ENCODE measurements at regions not wholly inside any gene's neighbourhood (a gene's known extent, or its start where the extent isn't known, plus 50 kb on each side); places are given as distances from the start of the nearest gene placed in this dataset.
A peak's percentile ranks its signal among the peaks of the same experiment; 100 is the strongest.

DNA sequence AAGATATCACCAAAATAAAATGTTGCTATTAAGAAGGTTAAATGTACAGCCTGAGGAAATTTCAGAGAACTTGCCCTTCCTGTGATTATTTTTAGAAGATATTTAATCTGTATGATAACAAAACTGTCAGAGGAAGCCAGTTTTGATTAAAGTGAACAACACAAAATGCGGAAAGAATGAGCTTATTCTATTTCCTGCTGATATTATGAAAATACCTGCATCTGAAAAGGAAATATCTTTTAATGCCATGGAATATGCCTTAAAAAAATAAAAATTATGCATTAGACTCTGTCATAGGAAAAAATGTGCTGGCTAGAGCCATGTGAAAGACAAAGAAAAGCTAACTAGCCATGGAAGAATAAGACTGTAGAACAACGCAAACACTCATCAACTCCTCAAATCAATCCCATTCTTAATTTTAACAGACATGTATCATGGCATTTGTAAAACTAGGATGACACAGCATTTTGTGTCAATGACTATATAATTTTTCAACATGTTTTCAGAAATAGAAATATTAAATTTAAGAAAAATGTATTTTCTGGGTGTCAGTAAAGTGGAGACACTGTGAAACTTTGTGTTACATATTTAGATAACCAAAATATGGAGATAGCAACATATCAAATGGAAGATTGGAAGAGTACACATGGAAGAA is 1768.2 kb downstream of the SUCLG1 start:
- DNase-seq (ENCODE audit: low spot score), result no peak

DNA sequence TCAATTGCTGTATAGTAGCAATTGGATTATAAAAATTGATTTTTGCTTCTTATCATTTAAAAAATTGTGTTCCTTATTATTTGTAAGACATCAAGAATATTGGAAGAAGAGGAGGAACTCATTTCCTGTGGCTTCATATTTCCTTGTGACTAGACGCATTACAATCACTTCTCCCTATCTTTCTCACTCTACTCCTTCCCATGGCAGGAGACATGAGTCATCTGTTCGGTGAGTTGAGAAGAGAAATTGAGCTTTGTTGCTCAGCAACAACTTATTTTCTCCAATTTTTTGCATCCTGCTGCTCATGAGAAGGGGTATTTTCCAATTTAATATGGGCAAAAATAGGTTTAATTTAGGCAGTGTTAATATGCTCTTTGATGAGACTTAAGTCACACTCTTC is 1783.9 kb downstream of the SUCLG1 start:
- no peak for DNase-seq (ENCODE audit: low spot score)

DNA sequence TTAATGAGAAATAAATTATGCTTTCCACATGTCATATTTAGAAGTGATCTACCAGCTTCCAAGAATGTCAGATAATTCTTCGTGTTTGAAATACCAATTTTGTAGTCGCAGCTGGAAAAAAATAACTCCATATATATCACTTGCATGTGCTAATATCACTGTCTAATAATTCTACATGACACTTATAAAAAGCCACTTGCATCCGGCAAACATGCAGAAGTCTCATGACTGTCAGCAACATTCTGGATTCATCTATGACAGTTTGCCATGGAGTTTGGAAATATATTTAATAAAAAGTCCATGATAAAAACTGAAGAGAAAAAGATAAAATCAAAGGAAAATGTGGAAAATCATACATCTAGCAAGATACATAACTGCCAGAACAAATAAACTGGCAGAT is 1784.4 kb downstream of the SUCLG1 start:
- no peak for DNase-seq (ENCODE audit: low spot score)

DNA sequence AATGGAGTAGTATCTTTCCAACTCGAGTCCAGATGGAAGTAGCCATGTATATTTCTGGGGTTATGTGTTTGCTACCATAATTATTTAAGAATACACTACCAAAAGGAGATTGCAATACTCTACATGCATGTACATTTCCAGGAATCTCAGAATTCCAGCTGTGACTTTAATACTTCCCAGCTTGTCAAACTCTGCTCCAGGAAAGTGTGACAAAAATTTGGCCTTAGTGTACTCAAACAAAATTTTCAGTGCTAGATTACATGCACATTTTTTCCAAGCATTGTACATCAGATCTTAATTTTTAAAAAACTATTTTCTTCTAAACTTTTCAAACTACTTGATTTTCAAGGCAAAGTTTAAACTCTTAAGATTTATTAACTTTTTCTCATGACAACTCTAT is 1791.6 kb downstream of the SUCLG1 start:
- no peak for DNase-seq (ENCODE audit: low spot score)

DNA sequence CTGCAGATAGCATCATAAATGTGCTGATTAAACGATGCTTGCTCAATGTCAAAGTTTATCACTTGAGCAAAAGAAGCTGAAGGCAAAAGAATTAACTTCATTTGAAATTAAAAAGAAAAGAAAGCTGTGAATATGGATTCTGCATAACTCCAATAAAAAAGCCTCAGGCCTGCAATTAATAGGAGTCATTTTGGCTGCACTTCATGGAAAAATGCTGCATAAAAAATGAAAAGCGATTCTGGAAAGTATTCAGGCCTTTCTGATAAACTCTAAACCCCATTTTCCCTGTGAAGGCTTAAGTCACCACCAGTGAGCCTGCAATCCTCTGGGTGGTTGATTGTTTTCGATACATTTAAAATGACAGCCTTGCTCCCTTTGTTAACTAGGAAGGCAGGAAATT is 1793.4 kb downstream of the SUCLG1 start:
- DNase-seq (ENCODE audit: low spot score), result no peak

DNA sequence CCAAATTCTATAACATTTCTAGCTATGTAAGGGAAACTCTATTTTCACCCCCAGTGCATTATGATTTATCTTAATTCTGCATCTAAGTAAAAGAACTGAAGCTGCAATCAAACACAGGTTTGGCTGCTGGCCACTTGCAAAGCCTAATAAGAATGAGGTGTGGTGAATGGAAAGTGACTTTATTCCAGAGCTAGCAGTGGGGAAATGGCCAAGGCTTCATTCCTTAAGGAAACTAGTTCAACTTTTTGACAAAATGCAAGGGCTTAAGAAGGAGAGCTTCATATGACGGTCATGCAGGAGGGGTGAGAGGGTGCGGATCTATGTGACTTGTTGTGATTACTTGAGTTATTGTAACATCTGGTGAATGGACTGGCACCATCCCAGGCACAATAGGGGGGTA is 1802.0 kb downstream of the SUCLG1 start:
- no peak for DNase-seq (ENCODE audit: low spot score)

DNA sequence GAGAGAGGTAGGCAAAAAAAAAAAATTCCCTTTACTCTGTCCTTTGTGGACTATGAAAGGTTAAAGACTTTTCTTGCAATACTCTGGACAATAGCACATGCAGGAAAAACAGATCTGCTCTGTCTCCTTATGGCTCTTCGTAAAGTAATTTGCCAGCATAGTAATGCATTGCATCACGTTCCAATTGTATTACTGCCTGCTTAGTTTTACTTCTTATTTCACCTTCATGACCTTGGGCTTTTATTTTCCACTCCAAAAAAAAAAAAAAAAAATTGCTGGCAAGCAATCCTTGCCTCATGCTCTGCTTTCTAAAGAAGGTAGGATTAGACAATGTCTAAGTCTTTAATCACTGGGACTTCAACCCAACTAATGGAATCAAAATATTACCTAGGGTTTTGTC is 1802.7 kb downstream of the SUCLG1 start:
- DNase-seq (ENCODE audit: low spot score), result no peak

DNA sequence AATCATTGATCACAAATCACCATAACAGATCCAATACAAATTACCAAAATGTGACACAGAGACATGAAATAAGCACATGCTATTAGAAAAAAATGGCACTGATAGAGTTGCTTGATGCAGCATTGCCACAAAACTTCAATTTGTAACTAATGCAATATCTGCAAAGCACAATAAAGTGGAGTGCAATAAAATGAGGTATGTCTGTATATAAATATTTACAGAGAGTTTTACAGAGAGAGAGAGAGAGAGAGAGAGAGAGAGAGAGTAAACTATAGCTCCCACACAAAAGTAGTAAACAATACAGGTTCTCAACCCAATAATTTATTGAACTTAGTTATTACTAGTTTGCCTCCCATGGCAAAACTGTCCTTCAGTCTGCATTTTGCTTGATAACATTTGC is 1807.0 kb downstream of the SUCLG1 start:
- DNase-seq (ENCODE audit: low spot score), result no peak

DNA sequence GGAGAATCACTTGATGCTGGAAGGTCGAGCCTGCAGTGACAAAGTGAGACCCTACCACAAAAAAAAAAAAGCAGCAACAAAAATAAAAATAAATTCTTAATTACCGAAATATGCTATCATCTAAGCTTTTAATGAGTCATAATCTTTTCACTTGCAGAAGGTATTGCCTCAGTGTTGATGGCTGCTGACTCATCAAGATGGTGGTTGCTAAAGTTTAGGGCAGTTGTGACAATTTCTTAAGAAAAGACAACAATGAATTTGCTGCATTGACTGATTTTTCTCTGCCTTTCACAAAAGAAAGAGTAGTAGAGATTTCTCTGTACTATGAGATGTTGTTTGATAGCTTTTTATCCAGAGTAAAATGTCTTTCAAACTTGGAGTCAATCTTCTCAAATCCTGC is 1809.0 kb downstream of the SUCLG1 start:
- no peak for DNase-seq (ENCODE audit: low spot score)

DNA sequence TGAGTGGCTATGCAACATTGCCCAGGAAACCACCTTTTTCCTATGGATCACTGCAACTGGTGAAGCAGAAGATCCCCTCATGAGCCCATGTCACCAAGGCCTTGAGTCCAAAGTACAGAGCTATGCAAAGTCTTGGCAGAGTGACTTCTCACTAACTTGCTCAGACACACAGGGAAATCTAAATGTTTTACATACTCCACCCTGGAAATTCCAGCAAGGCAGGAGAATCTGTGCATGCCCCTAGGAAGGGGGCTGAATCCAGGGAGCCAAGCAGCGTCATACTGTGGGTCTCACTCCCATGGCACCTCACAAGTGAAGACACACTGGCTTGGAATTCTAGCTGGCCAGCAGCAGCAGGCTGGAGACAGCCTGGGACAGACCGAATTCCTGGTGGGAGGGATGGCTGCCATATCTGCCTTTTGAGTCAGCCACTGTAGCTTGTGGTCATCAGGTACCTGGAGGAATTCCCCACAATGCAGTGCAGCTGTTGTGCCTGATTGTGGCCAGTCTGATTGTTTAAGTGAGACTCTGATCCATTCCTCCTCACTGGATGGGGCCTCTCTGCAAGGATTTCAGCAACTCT is 1817.4 kb downstream of the SUCLG1 start:
- no peak for DNase-seq (ENCODE audit: low spot score)

DNA sequence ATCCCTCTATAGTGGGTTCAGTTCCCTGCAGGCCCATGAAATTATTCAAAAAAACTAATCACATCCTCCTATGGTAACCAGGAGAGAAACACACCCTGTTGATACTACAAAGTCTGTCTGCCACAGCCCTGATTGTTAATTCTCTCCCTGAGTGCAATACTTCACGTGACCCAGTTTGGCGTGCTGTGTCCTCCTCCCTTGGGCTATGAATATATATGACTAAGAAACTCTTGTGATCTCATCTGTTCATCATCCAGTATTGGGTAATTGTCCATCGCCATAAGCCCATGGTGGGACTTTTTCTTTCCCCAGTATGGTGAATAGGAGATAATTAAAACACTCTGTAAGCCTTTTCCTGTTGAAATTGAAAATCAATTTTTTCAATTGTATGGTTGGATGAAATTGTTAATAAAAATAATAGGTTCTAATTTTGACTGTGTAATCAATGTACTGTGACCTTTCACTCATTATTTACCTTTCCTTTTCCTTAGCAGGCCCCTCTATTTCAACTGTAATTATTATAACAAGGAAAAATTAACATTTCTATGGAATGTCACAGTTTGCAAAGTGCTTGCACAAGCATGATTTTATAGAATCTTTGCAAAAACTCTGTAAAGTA is 1822.6 kb downstream of the SUCLG1 start:
- no peak for DNase-seq (ENCODE audit: low spot score)

DNA sequence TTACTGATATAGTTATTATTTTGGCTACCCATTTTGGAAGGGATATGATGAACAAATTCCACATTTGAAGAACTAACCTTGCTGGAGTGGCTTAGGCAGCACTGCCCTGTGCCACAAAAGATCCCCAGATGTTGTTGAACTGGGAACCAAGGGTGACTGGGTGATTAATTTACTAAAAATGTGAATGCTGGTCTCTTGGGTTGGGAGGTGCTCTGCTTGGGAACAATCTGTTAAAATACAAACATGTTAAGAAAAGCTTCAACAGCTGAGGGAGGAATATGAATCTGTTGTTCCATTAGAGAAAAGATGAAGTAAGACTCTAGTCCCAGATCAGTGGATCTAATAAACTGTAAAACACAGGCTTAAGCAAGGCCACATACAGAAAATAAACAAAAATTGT is 1860.1 kb downstream of the SUCLG1 start:
- no peak for DNase-seq (ENCODE audit: low spot score)

DNA sequence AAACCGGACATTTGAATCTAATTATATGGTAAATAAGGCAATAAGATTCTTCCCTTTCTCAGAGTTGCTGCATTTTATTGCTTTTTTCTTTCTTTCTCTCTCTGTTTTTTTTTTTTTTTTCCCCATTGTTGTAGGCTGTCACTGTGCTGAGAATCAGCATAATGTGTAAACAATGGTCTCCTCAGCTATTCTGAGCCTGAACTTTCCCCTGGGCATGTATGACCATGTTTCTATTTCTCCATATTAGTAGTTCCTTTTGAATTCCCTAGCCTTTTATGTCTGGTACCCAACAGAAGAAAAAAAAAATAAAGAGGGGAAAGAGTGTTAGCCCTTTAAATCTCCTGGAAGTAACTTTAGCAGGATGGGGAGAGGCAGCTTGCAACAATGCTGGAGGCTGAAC is 1862.5 kb downstream of the SUCLG1 start:
- DNase-seq (ENCODE audit: low spot score), result no peak

DNA sequence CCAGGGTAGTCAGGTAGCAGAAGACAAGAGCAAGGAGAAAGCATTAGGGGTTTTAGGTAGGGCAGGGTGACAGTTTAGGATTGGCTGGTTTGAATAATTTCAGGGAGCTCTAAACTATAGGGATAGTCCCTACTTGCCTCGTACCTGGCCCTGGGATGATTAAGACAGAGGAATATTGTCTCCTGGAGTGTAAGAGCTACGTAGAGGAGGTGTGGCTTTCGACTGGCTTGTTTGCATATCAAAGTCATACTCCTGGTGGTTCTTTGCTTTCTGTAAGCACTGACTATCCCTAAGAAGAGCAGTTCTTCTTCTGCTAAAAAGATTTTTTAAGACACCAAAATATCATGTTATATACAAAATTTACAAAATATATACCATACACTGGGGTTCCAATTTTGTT is 1867.4 kb downstream of the SUCLG1 start:
- DNase-seq (ENCODE audit: low spot score), result no peak

DNA sequence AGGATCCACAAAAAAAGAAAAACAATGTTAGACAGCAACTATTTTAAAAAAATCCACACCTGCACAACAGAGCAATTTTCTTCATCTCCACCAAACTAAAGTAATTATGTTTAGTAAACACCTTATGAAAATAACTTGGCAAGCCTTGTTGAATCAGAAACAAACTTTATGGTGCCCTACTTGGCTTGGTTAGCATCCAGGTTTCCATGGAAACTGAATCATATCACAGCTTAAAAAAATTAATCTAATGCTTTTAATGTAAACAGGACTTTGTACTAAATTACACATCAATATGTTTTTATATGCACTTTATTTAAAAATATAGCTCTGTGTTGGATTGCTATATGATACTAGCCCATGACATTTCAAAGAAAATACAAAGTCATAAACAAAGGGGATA is 1882.4 kb downstream of the SUCLG1 start:
- no peak for DNase-seq (ENCODE audit: low spot score)

DNA sequence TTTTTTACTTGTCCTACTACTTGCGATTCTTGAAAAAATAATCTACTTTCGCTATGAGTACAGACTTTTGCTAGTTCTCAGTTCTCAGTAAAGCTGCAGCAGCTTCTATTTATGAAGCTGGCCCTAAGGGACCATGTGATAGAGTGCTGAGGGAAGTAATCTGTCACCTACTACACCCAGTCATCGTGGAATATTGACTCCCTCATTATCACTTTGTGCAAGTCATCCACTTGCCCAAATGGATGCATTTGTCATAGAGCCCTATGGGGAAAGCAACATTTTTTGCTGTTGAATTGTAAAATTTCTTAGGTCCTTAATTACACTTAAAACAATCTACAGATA is 1919.8 kb downstream of the SUCLG1 start:
- peak; percentile 11 for DNase-seq (ENCODE audit: low spot score)

DNA sequence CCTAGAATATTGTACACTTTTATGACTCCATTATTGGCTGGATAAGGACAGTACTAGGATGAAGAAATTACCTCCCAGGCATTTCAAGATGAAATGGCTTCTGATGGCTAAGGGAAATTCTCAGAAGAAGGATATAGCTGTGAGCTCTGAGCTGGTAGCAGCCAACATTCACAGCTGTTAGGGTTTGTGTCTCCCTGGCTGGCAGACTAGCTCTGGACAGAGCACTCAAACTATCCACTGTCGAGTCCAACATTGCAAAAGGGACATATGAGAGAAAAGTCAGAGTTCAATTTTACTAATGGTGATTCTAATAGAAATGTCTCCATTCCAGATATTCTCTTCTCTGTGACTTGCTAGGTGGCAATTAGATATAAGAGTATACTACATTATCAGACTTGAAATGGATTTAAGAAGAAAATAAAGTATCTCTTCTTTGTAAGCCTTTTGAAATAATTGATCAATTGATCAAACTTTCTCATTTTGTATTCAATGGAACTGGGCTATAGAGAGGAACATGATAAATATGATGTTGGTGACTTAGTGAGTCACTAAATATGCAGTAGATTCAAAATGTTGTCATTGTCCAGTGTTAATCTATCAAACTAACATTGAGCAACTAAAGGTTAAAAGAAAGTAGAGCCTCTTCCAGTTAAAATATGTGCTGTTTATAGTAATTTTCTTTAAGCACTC is 1920.3 kb downstream of the SUCLG1 start:
- DNase-seq (ENCODE audit: low spot score), result no peak

DNA sequence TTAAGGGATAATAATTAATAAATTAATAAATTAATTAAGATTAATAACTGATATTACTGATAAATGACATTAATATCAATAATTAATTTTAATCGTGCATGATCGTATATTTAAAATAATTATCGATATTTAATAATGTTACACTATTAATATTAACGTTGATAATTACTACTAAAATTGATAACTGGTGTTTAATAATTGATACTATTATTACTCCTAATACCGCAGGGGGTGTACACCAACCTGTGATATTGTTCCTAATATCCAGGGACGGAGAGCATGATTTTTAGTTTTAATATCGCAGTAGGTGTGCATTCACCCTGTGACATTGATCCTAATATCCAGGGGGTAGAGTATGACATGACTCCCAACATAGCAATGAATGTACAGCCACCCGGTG is 1930.8 kb downstream of the SUCLG1 start:
- no peak for DNase-seq (ENCODE audit: low spot score)

DNA sequence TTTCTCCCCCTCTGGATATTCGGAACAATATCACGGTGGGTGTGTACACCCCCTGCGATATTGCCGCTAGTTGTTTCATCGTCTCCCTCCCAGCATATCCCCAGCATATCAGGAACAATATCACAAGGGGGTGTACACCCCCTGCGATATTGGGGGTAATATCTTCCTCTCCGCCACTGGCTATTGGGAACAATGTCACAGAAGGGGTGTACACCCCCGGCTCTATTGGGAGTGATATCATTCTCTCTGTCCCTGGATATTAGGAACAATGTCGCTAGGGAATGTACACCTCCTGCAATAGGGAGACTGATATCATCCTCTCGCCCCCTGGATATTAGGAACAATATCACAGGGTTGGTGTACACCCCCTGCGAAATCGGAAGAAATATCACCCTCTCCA is 1932.0 kb downstream of the SUCLG1 start:
- no peak for DNase-seq (ENCODE audit: low spot score)

DNA sequence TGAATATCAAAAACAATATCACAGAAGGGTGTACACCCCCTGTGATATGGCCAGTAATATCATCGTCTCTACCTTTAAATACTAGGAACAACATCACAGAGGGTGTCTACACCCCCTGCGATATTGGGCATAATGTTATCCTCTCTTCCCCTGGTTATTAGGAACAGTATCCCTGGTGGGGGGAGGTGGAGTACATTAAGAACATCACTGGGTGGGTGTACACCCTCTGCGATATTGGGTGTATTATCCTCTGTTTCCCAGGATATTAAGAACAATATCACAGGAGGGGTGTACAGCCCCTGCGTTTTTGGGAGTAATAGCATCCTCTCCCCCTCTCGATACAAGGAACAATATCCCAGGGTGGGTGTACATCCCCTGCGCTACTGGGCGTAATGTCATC is 1932.8 kb downstream of the SUCLG1 start:
- DNase-seq (ENCODE audit: low spot score), result no peak

DNA sequence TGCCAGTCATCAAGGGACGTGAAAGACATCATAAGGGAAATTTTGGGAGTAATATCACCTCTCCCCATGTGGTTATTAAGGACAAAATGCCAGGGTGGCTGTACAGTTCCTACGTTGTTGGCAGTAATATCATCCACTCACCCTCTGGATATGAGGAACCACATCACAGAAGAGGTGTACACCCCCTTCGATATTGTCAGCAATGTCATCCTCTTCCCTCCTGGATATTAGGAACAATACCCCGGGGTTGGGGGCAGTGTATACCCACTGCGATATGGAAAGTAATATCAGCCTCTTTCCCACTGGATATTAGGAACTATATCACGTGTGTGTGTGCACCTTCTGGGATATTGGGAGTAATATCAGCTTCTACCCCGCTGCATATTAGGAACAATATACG is 1933.3 kb downstream of the SUCLG1 start:
- no peak for DNase-seq (ENCODE audit: low spot score)

DNA sequence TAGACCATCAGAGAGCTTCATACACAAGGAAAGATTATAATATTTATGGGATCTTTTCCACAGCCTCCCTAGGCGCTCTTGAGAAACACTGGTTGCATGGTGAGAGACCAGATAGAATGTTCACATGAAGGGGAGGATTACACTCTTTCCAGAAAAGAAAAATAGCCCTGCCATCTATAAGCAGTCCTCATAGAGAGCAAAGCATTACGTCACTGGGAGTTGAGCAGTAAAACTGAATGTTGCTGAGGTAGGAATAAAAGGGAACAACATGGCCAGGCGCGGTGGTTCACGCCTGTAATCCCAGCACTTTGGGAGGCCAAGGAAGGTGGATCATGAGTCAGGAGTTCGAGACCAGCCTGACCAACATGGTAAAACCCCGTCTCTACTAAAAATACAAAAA is 1934.3 kb downstream of the SUCLG1 start:
- no peak for DNase-seq (ENCODE audit: low spot score)

DNA sequence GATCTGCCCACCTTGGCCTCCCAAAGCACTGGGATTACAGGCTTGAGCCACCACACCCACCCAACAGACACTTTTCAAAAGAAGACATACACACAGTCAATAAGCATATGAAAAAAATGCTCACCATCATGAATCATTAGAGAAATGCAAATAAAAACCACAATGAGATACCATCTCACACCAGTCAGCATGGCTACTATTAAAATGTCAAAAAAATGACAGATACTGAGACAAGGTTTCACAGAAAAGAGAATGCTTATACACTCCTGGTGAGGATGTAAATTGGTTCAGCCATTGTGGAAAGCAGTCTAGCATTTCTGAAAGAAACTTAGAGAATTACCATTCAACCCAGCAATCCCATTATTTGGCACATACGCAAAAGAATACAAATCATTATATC is 1947.2 kb downstream of the SUCLG1 start:
- DNase-seq (ENCODE audit: low spot score), result no peak

DNA sequence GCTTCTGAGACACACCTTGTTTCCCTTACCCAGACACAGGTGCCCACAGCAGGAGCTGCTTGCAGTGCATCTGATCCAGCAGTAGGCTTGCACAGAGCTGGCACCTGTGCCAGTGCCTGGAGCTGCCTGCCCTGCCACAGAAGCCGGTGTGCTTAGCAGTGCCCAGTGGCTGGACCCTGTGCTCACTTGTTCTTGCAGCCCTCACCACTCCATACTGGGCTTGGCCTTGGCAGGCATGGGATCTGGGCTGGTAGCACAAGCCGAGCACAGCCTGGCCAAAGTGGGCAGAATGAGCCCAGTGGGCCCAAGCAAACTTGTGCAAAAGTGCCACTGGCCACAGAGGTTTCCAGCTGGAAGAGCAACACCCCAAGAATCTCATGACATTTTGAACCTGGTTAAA is 1950.4 kb downstream of the SUCLG1 start:
- no peak for DNase-seq (ENCODE audit: low spot score)

All from globus pallidus (tissue), 1 donor.